ENCODE measurements at regions not wholly inside any gene's neighbourhood (a gene's known extent, or its start where the extent isn't known, plus 50 kb on each side); places are given as distances from the start of the nearest gene placed in this dataset.
A peak's percentile ranks its signal among the peaks of the same experiment; 100 is the strongest.

GRCh38 chr19:30074741-30075715, 133.0 kb downstream of the URI1 start:
- intact Hi-C loops (cut with DNase I) = no loop called here
- no peak for TF ChIP-seq CTCF (IDR thresholded peaks at IDR 0.05)
- no peak overlapping the region for H3K27ac ChIP-seq
- ATAC-seq (no peak), DNase-seq (peak in 1 of 4 donors; percentile 27)
- no peaks in the 10 kb centered on the region for H3K9me3 ChIP-seq
- H3K4me3 ChIP-seq = no peak overlapping the region
- no peaks in the 10 kb centered on the region for H3K36me3 ChIP-seq
- H3K4me1 ChIP-seq = no peaks in the 10 kb centered on the region
- H3K27me3 ChIP-seq = peaks cover 0 to 32% of the 10 kb centered on the region in 2 donors

- Histone ChIP-seq H3K4me3 (no peak overlapping the region), H3K4me1 (no peaks in the 10 kb centered on the region), H3K9me3 (no peaks in the 10 kb centered on the region), H3K36me3 (no peaks in the 10 kb centered on the region), H3K27me3 (peaks cover 0 to 28% of the 10 kb centered on the region in 2 donors), H3K27ac (no peak overlapping the region)
- DNase-seq (peak in 1 of 4 donors; percentile 19), ATAC-seq (no peak)
- TF ChIP-seq CTCF (IDR thresholded peaks at IDR 0.05) = no peak
- intact Hi-C loops (cut with DNase I) = no loop called here
Measured at GRCh38 chr19:30076101-30076551, 134.1 kb downstream of the URI1 start.

- ATAC-seq = no peak
Measured at GRCh38 chr19:30076751-30077670, 135.0 kb downstream of the URI1 start.

GRCh38 chr19:30077851-30078355, 135.9 kb downstream of the URI1 start:
- DNase-seq = peak in 1 of 4 donors; percentile 7
- Histone ChIP-seq H3K4me1 (no peaks in the 10 kb centered on the region), H3K27me3 (peaks cover 0 to 29% of the 10 kb centered on the region in 2 donors), H3K4me3 (no peak overlapping the region), H3K27ac (no peak overlapping the region), H3K36me3 (no peaks in the 10 kb centered on the region), H3K9me3 (no peaks in the 10 kb centered on the region)
- intact Hi-C loops (cut with DNase I) = no loop called here
- no peak for ATAC-seq
- no peak for TF ChIP-seq CTCF (IDR thresholded peaks at IDR 0.05)

More at GRCh38 chr19:30076751-30077670, 135.0 kb downstream of the URI1 start:
- Histone ChIP-seq H3K27ac (no peak overlapping the region), H3K36me3 (no peaks in the 10 kb centered on the region), H3K27me3 (peaks cover 0 to 26% of the 10 kb centered on the region in 2 donors), H3K4me3 (no peak overlapping the region), H3K4me1 (no peaks in the 10 kb centered on the region), H3K9me3 (no peaks in the 10 kb centered on the region)
- DNase-seq = peak in 1 of 4 donors; percentile 7
- intact Hi-C loops (cut with DNase I) = no loop called here
- no peak for TF ChIP-seq CTCF (IDR thresholded peaks at IDR 0.05)
